Panc1 (cell line): ENCODE measurements at regions not wholly inside any gene's neighbourhood (a gene's known extent, or its start where the extent isn't known, plus 50 kb on each side); places are given as distances from the start of the nearest gene placed in this dataset.
"Not testable (repeated sequence)": the region's sequence is repeated elsewhere in the genome, so short reads cannot be mapped to it uniquely, and the experiment has no call there.

Experiments used
- CTCF ChIP-seq: fragments of 450-650 bp; IDR thresholded peaks from 2 replicates; pipeline ENCODE4 v1.5.1; 2017; ENCODE audit warnings: mild to moderate bottlenecking
- POLR2AphosphoS5 ChIP-seq: IDR thresholded peaks from 2 replicates; pipeline ENCODE4 v1.6.1; 2012; ENCODE audit warnings: mild to moderate bottlenecking, low read depth, low read length, moderate library complexity
- REST ChIP-seq, 2 experiments: IDR thresholded peaks; 2 replicates each; pipeline ENCODE4 v1.6.1; 2011 to 2012; ENCODE audit warnings: low read depth in 2 of 2, control low read depth in 1 of 2, low read length in 1 of 2, mild to moderate bottlenecking in 1 of 2, moderate library complexity in 1 of 2; ENCODE audit not compliant: insufficient read depth in 1 of 2
- SIN3A ChIP-seq: IDR thresholded peaks from 2 replicates; pipeline ENCODE4 v1.6.1; 2012; ENCODE audit warnings: low read depth, mild to moderate bottlenecking, low read length, moderate library complexity, borderline replicate concordance; ENCODE audit not compliant: insufficient read depth

- TF ChIP-seq POLR2AphosphoS5; CTCF; SIN3A; REST (IDR thresholded peaks at IDR 0.05; ENCODE audit: insufficient read depth in 1 of 2, low read depth in 2 of 2, low read length in 1 of 2): not testable (repeated sequence)
These were observed 336.7 kb downstream of the CBLL2 start for GRCh38 chrX:22609452-22609851.
